Naive B cell (primary cell): ENCODE measurements at regions not wholly inside any gene's neighbourhood (a gene's known extent, or its start where the extent isn't known, plus 50 kb on each side); places are given as distances from the start of the nearest gene placed in this dataset.

Source experiments
- ATAC-seq, 2 donors: fragments of 150-1000 bp; cut with Tn5 transposase; 2 replicates each; pipeline ENCODE4 v1.10.0; 2021; ENCODE audit warnings: low read depth in 2 of 2, mild to moderate bottlenecking in 2 of 2, moderate library complexity in 2 of 2
- DNase-seq: peaks from one replicate; pipeline ENCODE4 v3.0.0; 2022
- H3K27ac Mint-ChIP-seq, 6 donors: one replicate each; pipeline ENCODE4 v1.8.0; 2020 to 2022; ENCODE audit warnings: mild to moderate bottlenecking in 6 of 6, mixed read lengths in 6 of 6, moderate library complexity in 5 of 6, inconsistent platforms in 2 of 6
- H3K27me3 Mint-ChIP-seq, 3 donors: one replicate each; pipeline ENCODE4 v1.8.0; 2021 to 2022; ENCODE audit warnings: mixed read lengths in 3 of 3, mild to moderate bottlenecking in 1 of 3
- H3K36me3 Mint-ChIP-seq, 2 donors: one replicate each; pipeline ENCODE4 v1.8.0; 2020 to 2022; ENCODE audit warnings: mixed read lengths in 2 of 2, inconsistent platforms in 1 of 2, mild to moderate bottlenecking in 1 of 2
- H3K4me1 Mint-ChIP-seq, 3 donors: one replicate each; pipeline ENCODE4 v1.8.0; 2020 to 2022; ENCODE audit warnings: mixed read lengths in 3 of 3, inconsistent platforms in 1 of 3, mild to moderate bottlenecking in 1 of 3, moderate library complexity in 1 of 3
- H3K4me3 Mint-ChIP-seq, 8 donors: one replicate each; pipeline ENCODE4 v1.8.0; 2020 to 2022; ENCODE audit warnings: mild to moderate bottlenecking in 8 of 8, mixed read lengths in 8 of 8, moderate library complexity in 8 of 8, inconsistent platforms in 2 of 8
- H3K9me3 Mint-ChIP-seq, 7 donors: one replicate each; pipeline ENCODE4 v1.8.0; 2020 to 2022; ENCODE audit warnings: mixed read lengths in 7 of 7, mild to moderate bottlenecking in 5 of 7, inconsistent platforms in 2 of 7, moderate library complexity in 1 of 7

- H3K27ac Mint-ChIP-seq: no peak overlapping the region
- no peak overlapping the region for H3K4me3 Mint-ChIP-seq
- H3K9me3 Mint-ChIP-seq: peaks cover 0 to 7% (median 0%) of the 10 kb centered on the region in 7 donors
These were observed 79.1 kb upstream of the FAM120A start for GRCh38 chr9:93372391-93372790.

GRCh38 chr9:93376411-93376810 lies 75.1 kb upstream of the FAM120A start:
- H3K4me1 Mint-ChIP-seq: peaks cover 0 to 8% (median 0%) of the 10 kb centered on the region in 3 donors
- H3K9me3 Mint-ChIP-seq: peaks cover 0 to 2% (median 0%) of the 10 kb centered on the region in 7 donors
- no peak overlapping the region for H3K4me3 Mint-ChIP-seq
- ATAC-seq (no peak), DNase-seq (no peak)
- peaks cover 5 to 19% (median 13%) of the 10 kb centered on the region in 3 donors for H3K27me3 Mint-ChIP-seq
- no peak overlapping the region for H3K27ac Mint-ChIP-seq
- H3K36me3 Mint-ChIP-seq: no peaks in the 10 kb centered on the region

More at GRCh38 chr9:93372391-93372790, 79.1 kb upstream of the FAM120A start:
- H3K4me1 Mint-ChIP-seq: peaks cover 0 to 8% (median 0%) of the 10 kb centered on the region in 3 donors
- no peak for ATAC-seq
- peaks cover 21 to 36% (median 29%) of the 10 kb centered on the region in 3 donors for H3K27me3 Mint-ChIP-seq
- H3K36me3 Mint-ChIP-seq: peaks cover 0 to 8% of the 10 kb centered on the region in 2 donors
- no peak for DNase-seq

GRCh38 chr9:93378276-93378675 lies 73.2 kb upstream of the FAM120A start:
- Mint-ChIP-seq H3K4me3 (no peak overlapping the region), H3K27ac (no peak overlapping the region), H3K36me3 (no peaks in the 10 kb centered on the region), H3K9me3 (peaks cover 0 to 2% (median 0%) of the 10 kb centered on the region in 7 donors), H3K27me3 (peaks cover 5 to 19% (median 13%) of the 10 kb centered on the region in 3 donors), H3K4me1 (peaks cover 0 to 8% (median 0%) of the 10 kb centered on the region in 3 donors)
- no peak for DNase-seq
- no peak for ATAC-seq

- Mint-ChIP-seq H3K27ac (no peak overlapping the region), H3K4me1 (peaks cover 0 to 8% (median 0%) of the 10 kb centered on the region in 3 donors), H3K27me3 (peaks cover 5 to 19% (median 13%) of the 10 kb centered on the region in 3 donors), H3K4me3 (no peak overlapping the region), H3K36me3 (no peaks in the 10 kb centered on the region), H3K9me3 (peaks cover 0 to 3% (median 0%) of the 10 kb centered on the region in 7 donors)
- DNase-seq (no peak), ATAC-seq (no peak)
These were observed 72.4 kb upstream of the FAM120A start for GRCh38 chr9:93379051-93379450.

GRCh38 chr9:93380410-93381060 lies 71.0 kb upstream of the FAM120A start:
- H3K36me3 Mint-ChIP-seq: no peaks in the 10 kb centered on the region
- no peak overlapping the region for H3K4me3 Mint-ChIP-seq
- peaks cover 0 to 16% (median 3%) of the 10 kb centered on the region in 3 donors for H3K4me1 Mint-ChIP-seq
- H3K9me3 Mint-ChIP-seq: peaks cover 0 to 6% (median 3%) of the 10 kb centered on the region in 7 donors
- no peak for DNase-seq
- H3K27me3 Mint-ChIP-seq: peaks cover 5 to 19% (median 13%) of the 10 kb centered on the region in 3 donors
- H3K27ac Mint-ChIP-seq: no peak overlapping the region
- no peak for ATAC-seq

- no peak for ATAC-seq
- Mint-ChIP-seq H3K27ac (no peak overlapping the region), H3K9me3 (peaks cover 0 to 6% (median 2%) of the 10 kb centered on the region in 7 donors), H3K36me3 (no peaks in the 10 kb centered on the region), H3K4me3 (no peak overlapping the region), H3K27me3 (peaks cover 0 to 5% (median under 1%) of the 10 kb centered on the region in 3 donors), H3K4me1 (peaks cover 0 to 12% (median 7%) of the 10 kb centered on the region in 3 donors)
- DNase-seq: no peak
These were observed 63.7 kb upstream of the FAM120A start for GRCh38 chr9:93387791-93388190.

GRCh38 chr9:93390953-93391515 lies 60.5 kb upstream of the FAM120A start:
- Mint-ChIP-seq H3K27ac (peak overlapping the region in 1 of 6 donors; percentile 24), H3K4me1 (no peaks in the 10 kb centered on the region), H3K9me3 (peaks cover 0 to 6% (median 0%) of the 10 kb centered on the region in 7 donors), H3K36me3 (no peaks in the 10 kb centered on the region), H3K4me3 (no peak overlapping the region), H3K27me3 (peaks cover 5 to 16% (median 8%) of the 10 kb centered on the region in 3 donors)
- ATAC-seq: no peak
- no peak for DNase-seq

GRCh38 chr9:93391898-93392297 lies 59.6 kb upstream of the FAM120A start:
- no peak for DNase-seq
- H3K4me3 Mint-ChIP-seq: no peak overlapping the region
- H3K9me3 Mint-ChIP-seq: peaks cover 0 to 7% (median 0%) of the 10 kb centered on the region in 7 donors
- peaks cover 5 to 24% (median 8%) of the 10 kb centered on the region in 3 donors for H3K27me3 Mint-ChIP-seq
- no peak for ATAC-seq
- H3K27ac Mint-ChIP-seq: no peak overlapping the region
- no peaks in the 10 kb centered on the region for H3K4me1 Mint-ChIP-seq
- H3K36me3 Mint-ChIP-seq: no peaks in the 10 kb centered on the region

GRCh38 chr9:93392974-93393373 lies 58.5 kb upstream of the FAM120A start:
- Mint-ChIP-seq H3K4me3 (no peak overlapping the region), H3K36me3 (no peaks in the 10 kb centered on the region), H3K27me3 (peaks cover 0 to 25% (median 8%) of the 10 kb centered on the region in 3 donors), H3K9me3 (peaks cover 0 to 7% (median 0%) of the 10 kb centered on the region in 7 donors), H3K4me1 (no peaks in the 10 kb centered on the region), H3K27ac (peak overlapping the region in 1 of 6 donors; percentile 25)
- ATAC-seq (no peak), DNase-seq (no peak)
